Inflammatory macrophage treated with lipopolysaccharide for 4 hours (primary cell): ENCODE measurements at regions not wholly inside any gene's neighbourhood (a gene's known extent, or its start where the extent isn't known, plus 50 kb on each side); places are given as distances from the start of the nearest gene placed in this dataset.

Experiments used
- DNase-seq: peaks from one replicate; pipeline ENCODE4 v3.0.0-alpha.2; 2020

- no peak for DNase-seq
Observed at GRCh38 chr11:30089921-30090320, 73.1 kb upstream of the KCNA4 start.

- no peak for DNase-seq
Observed at GRCh38 chr11:30091246-30091645, 74.4 kb upstream of the KCNA4 start.

- DNase-seq = no peak
Observed at GRCh38 chr11:30091737-30092136, 74.9 kb upstream of the KCNA4 start.

- no peak for DNase-seq
Observed at GRCh38 chr11:30092518-30092917, 75.7 kb upstream of the KCNA4 start.

- no peak for DNase-seq
Observed at GRCh38 chr11:30100495-30100894, 83.7 kb upstream of the KCNA4 start.

- DNase-seq = no peak
Observed at GRCh38 chr11:30106222-30107181, 89.7 kb upstream of the KCNA4 start.

- DNase-seq = peak; percentile 12
Observed at GRCh38 chr11:30107899-30108298, 91.1 kb upstream of the KCNA4 start.

GRCh38 chr11:30109774-30110173 lies 92.9 kb upstream of the KCNA4 start:
- no peak for DNase-seq

- no peak for DNase-seq
Observed at GRCh38 chr11:30110691-30111090, 93.9 kb upstream of the KCNA4 start.

- no peak for DNase-seq
Observed at GRCh38 chr11:30111786-30112185, 95.0 kb upstream of the KCNA4 start.

GRCh38 chr11:30113326-30113898 lies 96.6 kb upstream of the KCNA4 start:
- no peak for DNase-seq

- DNase-seq = no peak
Observed at GRCh38 chr11:30116512-30116911, 99.7 kb upstream of the KCNA4 start.

- no peak for DNase-seq
Observed at GRCh38 chr11:30120045-30120589, 103.3 kb upstream of the KCNA4 start.

GRCh38 chr11:30125456-30125855 lies 105.4 kb upstream of the FSHB start:
- no peak for DNase-seq

GRCh38 chr11:30128269-30128932 lies 102.4 kb upstream of the FSHB start:
- peak; percentile 16 for DNase-seq

- DNase-seq = no peak
Observed at GRCh38 chr11:30131535-30131934, 99.3 kb upstream of the FSHB start.

GRCh38 chr11:30133281-30133680 lies 97.5 kb upstream of the FSHB start:
- no peak for DNase-seq

GRCh38 chr11:30143098-30143705 lies 87.6 kb upstream of the FSHB start:
- peak; percentile 33 for DNase-seq

- no peak for DNase-seq
Observed at GRCh38 chr11:30147293-30147692, 83.5 kb upstream of the FSHB start.

GRCh38 chr11:30149998-30150397 lies 80.8 kb upstream of the FSHB start:
- DNase-seq = no peak

- DNase-seq = no peak
Observed at GRCh38 chr11:30150425-30150824, 80.4 kb upstream of the FSHB start.

GRCh38 chr11:30153008-30153407 lies 77.8 kb upstream of the FSHB start:
- no peak for DNase-seq

- DNase-seq = no peak
Observed at GRCh38 chr11:30155428-30155827, 75.4 kb upstream of the FSHB start.
